ENCODE measurements at regions not wholly inside any gene's neighbourhood (a gene's known extent, or its start where the extent isn't known, plus 50 kb on each side); places are given as distances from the start of the nearest gene placed in this dataset.
"Not testable (repeated sequence)": the region's sequence is repeated elsewhere in the genome, so short reads cannot be mapped to it uniquely, and the experiment has no call there.

DNA sequence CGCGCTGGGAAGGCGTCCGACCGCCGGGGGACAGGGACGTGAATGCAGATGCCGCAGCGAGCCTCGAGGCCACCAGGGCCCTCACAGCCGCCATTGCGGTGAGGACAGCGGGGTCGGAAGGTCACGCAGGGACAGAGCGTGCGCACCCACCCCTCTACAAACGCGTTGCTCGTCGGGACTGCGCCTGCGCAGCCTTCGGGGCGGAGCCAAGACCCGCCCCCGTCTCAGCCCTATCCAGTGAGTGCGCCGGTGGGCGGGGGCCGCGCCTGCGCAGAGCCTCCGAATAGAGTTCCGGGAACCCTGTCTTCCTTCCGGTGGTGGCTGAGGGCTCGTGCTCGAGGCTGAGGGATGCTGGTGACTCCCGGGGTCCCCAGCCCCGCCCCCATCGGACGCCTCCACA is 5393.1 kb upstream of the TPTE start:
- peak; percentile 85 to 97 for DNase-seq (ENCODE audit: low read depth in 2 of 2, low spot score in 1 of 2)

DNA sequence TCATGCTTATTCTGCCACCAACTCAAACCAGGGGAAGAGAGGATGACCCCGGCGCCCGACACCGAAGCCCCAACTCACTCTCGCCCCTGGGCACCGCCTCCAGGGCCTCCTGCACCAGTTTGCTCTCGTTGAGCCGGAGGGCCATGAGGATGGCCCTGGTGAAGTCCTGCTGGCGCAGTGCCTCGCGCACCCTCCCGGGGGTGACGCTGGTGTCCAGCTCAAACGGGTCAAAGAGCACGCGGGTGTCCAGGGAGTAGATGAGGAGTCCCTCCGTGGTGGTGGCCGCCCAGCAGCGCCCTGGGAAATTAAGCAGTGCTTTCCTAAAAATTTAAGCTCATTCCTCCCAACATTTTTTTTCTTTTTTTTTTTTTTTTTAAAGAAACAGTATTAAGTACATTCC is 5387.6 kb upstream of the TPTE start:
- not testable (repeated sequence) for DNase-seq (ENCODE audit: low read depth in 2 of 2, low spot score in 1 of 2)

GRCh38 chr21:5136406-5136805 is 5385.0 kb upstream of the TPTE start:
- not testable (repeated sequence) for DNase-seq (ENCODE audit: low read depth in 2 of 2, low spot score in 1 of 2)

GRCh38 chr21:5137006-5137405 is 5384.4 kb upstream of the TPTE start:
- not testable (repeated sequence) for DNase-seq (ENCODE audit: low read depth in 2 of 2, low spot score in 1 of 2)

DNA sequence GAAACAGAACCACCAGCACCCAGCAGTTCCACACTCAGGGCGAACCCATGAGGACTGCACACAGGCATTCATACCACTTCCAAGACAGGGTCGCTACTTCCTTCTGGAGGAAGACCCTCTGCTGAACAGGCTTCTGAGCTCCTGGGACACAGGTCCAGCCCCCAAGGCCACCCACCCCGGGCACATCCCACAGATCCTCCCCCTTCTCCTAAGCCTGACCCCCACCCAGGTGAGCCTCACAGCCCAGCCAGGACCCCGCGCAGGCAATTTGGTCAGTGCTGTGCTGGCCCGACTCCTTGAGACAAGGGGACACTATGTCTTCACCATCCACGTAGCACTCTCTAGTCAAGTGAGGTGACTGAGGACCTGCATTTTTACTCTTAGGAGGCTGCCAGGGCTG is 5382.7 kb upstream of the TPTE start:
- not testable (repeated sequence) for DNase-seq (ENCODE audit: low read depth in 2 of 2, low spot score in 1 of 2)

DNA sequence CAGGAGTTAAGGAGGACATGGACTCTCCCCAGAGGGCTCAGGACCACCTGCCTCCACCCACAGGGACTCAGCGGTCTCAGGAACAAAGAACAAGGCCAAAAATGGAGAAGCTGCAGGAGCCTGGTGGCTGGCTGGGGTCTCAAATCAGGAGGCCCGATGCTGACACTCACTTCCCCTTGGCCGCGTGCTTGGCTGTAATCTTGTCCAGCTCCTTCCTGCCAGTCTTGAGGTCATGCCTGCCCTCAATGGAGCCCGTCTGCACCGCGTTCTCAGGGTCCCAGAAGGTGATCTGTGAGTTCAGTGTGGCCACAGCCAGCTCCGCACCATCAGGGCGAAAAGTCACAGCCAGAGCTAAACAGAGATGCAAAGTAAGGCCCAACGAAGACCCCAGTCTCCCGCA is 5381.9 kb upstream of the TPTE start:
- DNase-seq (ENCODE audit: low read depth in 2 of 2, low spot score in 1 of 2), result not testable (repeated sequence)

GRCh38 chr21:5143011-5143410 is 5378.4 kb upstream of the TPTE start:
- DNase-seq (ENCODE audit: low read depth in 2 of 2, low spot score in 1 of 2), result not testable (repeated sequence)

DNA sequence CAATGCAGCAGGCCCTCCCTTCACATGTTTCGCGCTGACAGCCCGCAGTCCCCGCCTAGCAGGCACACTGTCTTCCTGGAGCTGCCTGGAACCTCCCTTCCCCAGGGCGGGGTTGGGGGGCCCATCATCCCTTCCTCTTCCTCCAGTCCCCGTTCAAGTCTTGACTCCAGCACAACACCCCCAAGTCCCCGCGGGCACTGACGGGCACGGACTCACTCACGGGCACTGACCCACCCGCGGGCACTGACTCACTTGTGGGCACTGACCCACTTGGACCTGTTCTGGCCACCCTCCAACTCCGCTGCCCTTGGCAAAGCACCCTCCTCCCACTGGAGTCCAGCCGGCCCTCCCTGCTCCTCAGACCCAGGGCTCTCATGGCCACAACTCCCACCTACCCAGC is 5376.7 kb upstream of the TPTE start:
- DNase-seq (ENCODE audit: low read depth in 2 of 2, low spot score in 1 of 2), result not testable (repeated sequence)

DNA sequence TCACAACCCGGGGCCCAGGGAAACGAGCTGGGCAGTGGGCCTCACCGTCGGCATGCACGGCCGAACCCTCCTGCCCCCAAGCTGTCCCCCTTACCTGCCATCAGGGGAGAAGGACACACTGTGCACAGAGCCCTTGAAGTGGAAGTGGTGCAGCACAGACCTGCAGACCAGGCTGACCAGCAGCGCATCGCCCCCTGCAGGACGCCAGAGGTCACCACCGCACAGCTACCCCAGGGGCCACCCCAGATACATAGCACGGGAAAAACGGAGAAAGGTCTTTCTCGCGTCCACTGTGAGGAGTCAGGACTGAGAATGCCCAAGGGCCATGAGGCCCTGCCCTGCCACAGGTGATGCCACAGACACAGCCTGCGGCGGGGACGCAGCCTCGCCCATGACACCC is 5373.7 kb upstream of the TPTE start:
- not testable (repeated sequence) for DNase-seq (ENCODE audit: low read depth in 2 of 2, low spot score in 1 of 2)

- not testable (repeated sequence) for DNase-seq (ENCODE audit: low read depth in 2 of 2, low spot score in 1 of 2)
Measured at GRCh38 chr21:5149222-5149621, 5372.2 kb upstream of the TPTE start.

DNA sequence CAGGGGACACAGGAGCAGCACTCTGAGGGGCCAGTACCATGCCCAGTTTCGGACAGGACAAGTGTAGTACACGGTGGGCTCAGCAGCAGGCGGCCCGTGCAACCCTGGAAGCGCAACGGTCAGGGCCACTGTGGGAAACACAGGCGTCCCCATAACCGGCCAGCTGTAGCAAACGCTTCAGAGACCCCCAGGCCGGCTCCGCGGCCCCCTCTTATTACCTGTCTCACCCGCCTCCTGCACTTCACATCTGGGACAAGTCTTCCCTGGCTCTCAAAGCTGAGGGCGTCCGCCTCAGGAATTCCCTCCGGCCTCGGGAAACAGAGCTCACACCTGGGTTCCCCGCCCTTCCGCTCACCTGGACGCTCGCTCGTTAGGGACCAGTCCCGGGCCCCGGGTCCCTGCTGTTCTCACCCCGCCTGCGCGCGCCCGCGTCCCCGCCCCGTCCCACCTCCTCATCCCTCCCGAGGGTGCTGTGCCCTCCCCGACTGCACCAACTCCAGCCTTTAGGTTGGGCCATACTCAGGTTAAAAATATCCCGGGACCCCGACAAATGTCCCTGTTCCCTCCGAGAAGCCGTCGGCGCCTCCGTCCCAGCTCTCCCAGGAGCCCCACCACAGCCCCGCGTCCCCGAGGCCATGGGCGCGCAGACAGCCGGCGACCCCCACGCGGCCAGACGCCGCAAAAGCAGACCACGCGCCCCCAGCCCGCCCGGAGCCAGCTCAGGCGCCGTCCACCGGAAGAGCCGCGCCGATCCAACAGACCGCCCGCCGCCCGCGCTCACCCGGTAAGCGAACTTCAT is 5367.3 kb upstream of the TPTE start:
- not testable (repeated sequence) for DNase-seq (ENCODE audit: low read depth in 2 of 2, low spot score in 1 of 2)

DNA sequence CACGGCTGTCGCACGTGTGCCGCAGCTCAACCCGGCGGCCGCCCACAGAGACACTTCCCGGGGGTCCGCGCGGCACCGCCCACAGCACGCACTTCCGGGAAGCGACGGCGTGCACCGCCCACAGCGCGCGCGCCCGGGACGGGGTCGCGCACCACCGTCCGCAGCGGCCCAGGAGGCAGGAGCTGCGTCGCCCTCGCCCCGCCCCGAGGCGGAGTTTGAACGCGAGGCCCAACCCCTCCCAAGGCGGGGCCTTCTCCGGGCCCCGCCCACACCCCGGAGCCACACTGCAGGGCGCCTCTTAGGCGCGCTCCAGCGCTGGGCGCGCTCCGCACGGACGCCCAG is 5366.8 kb upstream of the TPTE start:
- peak; percentile 32 to 70 for DNase-seq (ENCODE audit: low read depth in 2 of 2, low spot score in 1 of 2)

DNA sequence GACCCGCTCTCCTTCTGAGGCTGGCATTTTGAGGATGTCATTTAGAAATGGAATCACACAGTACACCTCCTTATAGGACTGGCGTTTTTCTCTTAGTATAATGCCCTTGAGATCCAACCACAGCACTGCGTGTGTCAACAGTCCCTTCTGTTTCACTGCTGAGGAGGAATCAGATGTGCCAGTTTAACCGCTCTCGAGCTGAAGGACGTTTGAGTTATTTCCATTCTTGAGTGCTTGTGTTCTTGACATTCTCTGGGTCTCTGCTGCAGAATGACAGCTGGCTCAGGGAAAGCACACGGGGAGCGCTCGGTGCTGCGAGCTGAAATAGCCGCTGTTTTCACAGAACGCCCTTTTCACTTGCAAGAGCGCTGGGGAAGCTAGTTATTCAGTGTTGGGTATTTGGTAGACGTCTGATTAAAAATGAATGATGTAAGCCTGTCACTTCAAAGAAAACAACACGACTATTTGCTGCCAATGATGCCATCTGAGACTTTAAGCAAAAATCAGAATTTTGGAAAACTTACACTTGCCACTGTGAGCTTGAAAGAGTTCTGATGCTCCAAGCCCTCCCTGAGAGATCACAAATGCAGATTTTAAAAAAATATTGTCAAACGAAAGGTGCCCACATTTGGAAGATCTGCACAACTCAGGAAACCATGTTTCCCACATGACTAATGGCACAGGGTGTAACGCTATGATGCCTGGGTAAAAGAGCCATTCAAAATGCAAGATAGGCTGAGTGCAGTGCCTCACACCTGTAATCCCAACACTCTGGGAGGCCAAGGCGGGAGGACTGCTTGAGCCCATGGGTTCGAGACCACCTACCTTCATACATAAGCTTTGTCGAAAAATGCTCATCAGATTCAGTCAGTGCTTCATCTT is 5358.4 kb upstream of the TPTE start:
- not testable (repeated sequence) for DNase-seq (ENCODE audit: low read depth in 2 of 2, low spot score in 1 of 2)

DNA sequence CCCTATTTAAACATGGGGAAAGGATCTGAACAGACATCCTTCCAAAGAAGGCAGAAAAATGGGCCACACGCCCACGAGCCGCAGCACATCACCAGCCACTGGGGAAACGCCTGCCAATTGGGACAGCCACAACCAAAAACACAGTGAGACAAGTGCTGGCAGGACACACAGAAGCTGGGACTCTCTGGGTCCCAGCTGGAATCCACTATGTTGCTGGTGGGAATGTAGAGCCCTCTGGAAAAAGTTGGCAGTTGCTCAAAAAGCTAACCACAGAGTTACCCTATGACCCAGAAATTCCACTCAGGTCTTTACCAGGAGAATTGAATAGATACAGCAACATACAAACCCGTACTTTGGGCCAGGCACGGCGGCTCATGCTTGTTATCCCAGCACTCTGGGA is 5355.6 kb upstream of the TPTE start:
- not testable (repeated sequence) for DNase-seq (ENCODE audit: low read depth in 2 of 2, low spot score in 1 of 2)
